HEK293 (cell line): ENCODE measurements at regions not wholly inside any gene's neighbourhood (a gene's known extent, or its start where the extent isn't known, plus 50 kb on each side); places are given as distances from the start of the nearest gene placed in this dataset.

ENCODE experiments used
- BCL6B ChIP-seq: fragments of 450-650 bp; formaldehyde crosslinking; IDR thresholded peaks from 2 replicates; pipeline ENCODE4 v1.5.1; 2017; ENCODE audit warnings: missing biosample characterization, missing genetic modification characterization
- MZF1 ChIP-seq: fragments of 450-650 bp; formaldehyde crosslinking; IDR thresholded peaks from 2 replicates; pipeline ENCODE4 v1.5.1; 2017; ENCODE audit warnings: missing biosample characterization, missing genetic modification characterization, borderline replicate concordance
- PRDM2 ChIP-seq: fragments of 450-650 bp; formaldehyde crosslinking; IDR thresholded peaks from 2 replicates; pipeline ENCODE4 v1.5.1; 2016; ENCODE audit warnings: missing biosample characterization, missing genetic modification characterization, borderline replicate concordance
- PRDM4 ChIP-seq: fragments of 450-650 bp; formaldehyde crosslinking; IDR thresholded peaks from 2 replicates; pipeline ENCODE4 v1.5.1; 2017; ENCODE audit warnings: missing biosample characterization, missing genetic modification characterization
- PRDM6 ChIP-seq: fragments of 450-650 bp; formaldehyde crosslinking; IDR thresholded peaks from 2 replicates; pipeline ENCODE4 v1.5.1; 2017; ENCODE audit warnings: missing biosample characterization, missing genetic modification characterization
- ZBTB17 ChIP-seq: fragments of 450-650 bp; formaldehyde crosslinking; IDR thresholded peaks from 2 replicates; pipeline ENCODE4 v1.5.1; 2016; ENCODE audit warnings: missing biosample characterization, missing genetic modification characterization
- ZNF140 ChIP-seq: fragments of 450-650 bp; formaldehyde crosslinking; IDR thresholded peaks from 2 replicates; pipeline ENCODE4 v1.5.1; 2016; ENCODE audit warnings: missing biosample characterization, missing genetic modification characterization
- ZNF148 ChIP-seq: fragments of 450-650 bp; formaldehyde crosslinking; IDR thresholded peaks from 2 replicates; pipeline ENCODE4 v1.5.0; 2017; ENCODE audit warnings: missing biosample characterization, missing genetic modification characterization, borderline replicate concordance
- ZNF169 ChIP-seq: fragments of 450-650 bp; formaldehyde crosslinking; IDR thresholded peaks from 2 replicates; pipeline ENCODE4 v1.5.1; 2016; ENCODE audit warnings: missing biosample characterization, missing genetic modification characterization
- ZNF19 ChIP-seq: fragments of 450-650 bp; formaldehyde crosslinking; IDR thresholded peaks from 2 replicates; pipeline ENCODE4; 2016; ENCODE audit warnings: missing biosample characterization, missing genetic modification characterization, low read depth
- ZNF248 ChIP-seq: fragments of 450-650 bp; formaldehyde crosslinking; IDR thresholded peaks from 2 replicates; pipeline ENCODE4 v1.5.1; 2017; ENCODE audit warnings: missing biosample characterization, missing genetic modification characterization
- ZNF488 ChIP-seq: fragments of 450-650 bp; formaldehyde crosslinking; IDR thresholded peaks from 2 replicates; pipeline ENCODE4 v1.5.1; 2016; ENCODE audit warnings: missing biosample characterization, missing genetic modification characterization
- ZNF513 ChIP-seq: fragments of 450-650 bp; IDR thresholded peaks from 2 replicates; pipeline ENCODE4 v1.5.1; 2018; ENCODE audit warnings: missing biosample characterization, missing genetic modification characterization
- ZNF544 ChIP-seq: fragments of 450-650 bp; formaldehyde crosslinking; IDR thresholded peaks from 2 replicates; pipeline ENCODE4 v1.5.0; 2017; ENCODE audit warnings: missing biosample characterization, missing genetic modification characterization
- ZNF621 ChIP-seq: fragments of 450-650 bp; formaldehyde crosslinking; IDR thresholded peaks from 2 replicates; pipeline ENCODE4 v1.5.1; 2017; ENCODE audit warnings: missing biosample characterization, missing genetic modification characterization
- ZNF843 ChIP-seq: fragments of 450-650 bp; formaldehyde crosslinking; IDR thresholded peaks from 2 replicates; pipeline ENCODE4 v1.5.1; 2016; ENCODE audit warnings: missing biosample characterization, missing genetic modification characterization
- ZSCAN23 ChIP-seq: fragments of 450-650 bp; formaldehyde crosslinking; IDR thresholded peaks from 2 replicates; pipeline ENCODE4 v1.5.1; 2016; ENCODE audit warnings: missing biosample characterization, missing genetic modification characterization
- ZSCAN30 ChIP-seq: fragments of 450-650 bp; IDR thresholded peaks from 2 replicates; pipeline ENCODE4 v1.5.1; 2018; ENCODE audit warnings: missing biosample characterization, mild to moderate bottlenecking, missing genetic modification characterization, moderate library complexity

GRCh38 chr1:30464187-30464617, 259.2 kb downstream of the MATN1 start (continued):
- TF ChIP-seq ZNF148 (tag by site-specific recombination) (peak; percentile 43; the same call in 1 of the 2 replicates), ZNF248 (tag by site-specific recombination) (0 out of 2 replicates have a peak, but pooled peaks have one; percentile 54), ZSCAN23 (tag by site-specific recombination) (no peak), ZNF513 (tag by site-specific recombination) (peak; percentile 98), ZNF169 (no peak), ZNF843 (no peak), ZSCAN30 (tag by site-specific recombination) (no peak), ZNF544 (tag by site-specific recombination) (peak; percentile 28; the same call in 1 of the 2 replicates), PRDM4 (tag by site-specific recombination) (no peak), MZF1 (no peak), PRDM2 (tag by site-specific recombination) (no peak), ZNF621 (peak; percentile 66; the same call in 1 of the 2 replicates), ZNF19 (tag by site-specific recombination) (no peak), PRDM6 (tag by site-specific recombination) (no peak), ZNF140 (tag by site-specific recombination) (no peak), ZNF488 (tag by site-specific recombination) (no peak), BCL6B (tag by site-specific recombination) (peak; percentile 49; the same call in 1 of the 2 replicates), ZBTB17 (tag by site-specific recombination) (no peak)
